ENCODE measurements at regions not wholly inside any gene's neighbourhood (a gene's known extent, or its start where the extent isn't known, plus 50 kb on each side); places are given as distances from the start of the nearest gene placed in this dataset.

DNA sequence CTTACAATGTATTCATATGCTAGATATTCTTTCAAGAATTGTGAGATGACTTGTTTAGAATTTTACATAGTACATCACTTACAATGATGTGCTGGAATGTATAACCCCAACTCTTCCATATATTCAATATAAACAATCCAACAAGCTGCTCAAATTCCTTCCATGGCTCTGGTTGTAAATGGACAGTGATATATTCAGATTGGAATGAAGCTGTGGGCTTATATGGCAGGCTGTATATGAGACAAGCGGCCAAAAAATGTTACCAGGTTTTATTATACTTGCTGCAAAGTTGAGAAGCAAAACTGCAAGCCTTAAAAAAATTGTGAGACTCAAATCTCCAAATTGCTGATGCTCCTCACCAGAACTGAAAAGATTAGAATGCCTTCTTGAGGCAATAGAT lies 83.6 kb upstream of the KLF12 start:
- DNase-seq: no peak

DNA sequence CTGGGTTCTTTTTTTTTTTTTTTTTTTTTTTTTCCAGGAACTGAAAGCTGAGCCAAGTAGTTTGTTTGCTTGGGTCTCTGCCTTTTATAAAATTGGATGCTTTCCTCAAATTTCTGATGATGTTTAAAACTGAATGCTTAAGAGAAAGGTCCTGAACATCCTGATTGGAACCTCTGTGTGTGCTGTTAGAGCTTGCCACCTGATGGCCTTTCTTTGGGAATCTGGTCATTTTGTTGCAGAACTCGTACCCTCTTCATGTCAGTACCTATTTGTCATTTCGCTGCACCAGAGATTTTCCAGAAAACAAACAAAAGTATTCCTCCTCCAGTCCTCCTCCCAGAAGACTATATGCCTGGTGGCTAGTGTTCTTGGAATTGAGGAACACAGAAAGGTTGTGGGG lies 81.2 kb upstream of the KLF12 start:
- no peak for DNase-seq

DNA sequence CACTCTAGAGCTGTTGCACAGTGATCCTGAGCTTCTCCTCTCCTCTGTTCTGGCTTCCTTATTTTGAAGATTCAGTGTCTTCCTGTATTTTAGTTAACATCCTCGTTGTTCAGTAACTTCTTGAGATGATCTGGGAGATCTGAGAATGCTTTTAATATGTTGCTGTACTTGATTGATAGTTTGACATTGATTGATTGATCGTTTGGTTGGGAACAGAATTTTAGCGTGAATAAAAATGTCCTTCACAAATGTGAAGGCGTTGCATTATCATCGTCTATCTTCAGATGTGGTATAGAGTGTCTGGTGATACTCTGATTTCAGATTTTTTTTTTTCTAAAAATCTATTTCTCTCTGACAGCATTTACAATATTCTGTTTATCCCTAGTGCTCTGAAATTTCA lies 80.1 kb upstream of the KLF12 start:
- DNase-seq: no peak

DNA sequence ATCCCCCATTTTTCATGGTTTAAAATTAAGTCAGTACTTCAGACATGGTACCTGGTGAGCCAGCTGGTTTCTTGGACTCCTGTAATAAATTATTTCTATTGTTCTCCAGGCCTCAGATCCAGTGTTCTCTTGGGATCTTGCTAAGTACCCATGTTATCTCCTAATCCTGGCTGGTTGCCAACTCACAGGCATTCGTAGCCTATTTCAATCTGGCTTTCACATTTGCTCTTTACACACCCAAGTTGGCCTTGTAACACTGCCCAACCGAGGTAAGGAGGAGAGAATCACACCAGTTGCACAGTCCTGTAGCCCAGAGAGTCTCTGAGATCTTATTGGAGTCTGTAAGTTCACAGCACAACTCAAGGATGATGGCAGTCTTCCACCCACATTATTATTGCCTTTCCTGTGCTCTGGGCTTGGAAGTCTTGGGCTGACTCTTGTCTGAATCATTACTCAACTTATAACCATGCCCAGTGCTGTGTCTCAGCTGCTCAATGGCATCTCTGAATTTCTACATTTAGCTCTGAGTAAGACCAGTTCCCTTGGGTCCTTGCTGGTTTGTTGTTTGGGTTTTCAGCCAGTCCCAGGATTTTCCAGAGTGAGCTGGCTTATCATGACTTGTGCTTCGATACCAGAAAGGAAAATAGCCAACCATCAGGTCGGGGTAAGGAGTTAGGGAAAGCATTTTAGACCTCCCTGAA lies 76.6 kb upstream of the KLF12 start:
- DNase-seq: no peak

DNA sequence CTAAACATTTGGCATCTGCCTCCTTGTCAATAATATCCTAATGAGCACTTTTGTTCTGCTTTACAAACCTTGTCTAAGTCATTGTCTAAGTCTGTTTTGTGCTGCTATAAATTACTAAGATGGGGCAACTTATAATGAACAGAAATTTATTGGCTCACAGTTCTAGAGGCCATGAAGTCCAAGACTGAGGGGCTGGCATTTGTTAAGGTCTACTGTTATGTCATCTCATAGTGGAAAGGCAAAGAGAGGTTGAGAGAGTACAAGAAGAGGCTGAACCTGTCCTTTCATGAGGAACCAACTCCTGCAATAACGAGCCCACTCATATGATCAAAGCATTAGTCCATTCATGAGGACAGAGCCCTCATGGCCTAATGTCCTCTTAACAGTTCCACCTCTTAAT lies 72.7 kb upstream of the KLF12 start:
- no peak for DNase-seq

DNA sequence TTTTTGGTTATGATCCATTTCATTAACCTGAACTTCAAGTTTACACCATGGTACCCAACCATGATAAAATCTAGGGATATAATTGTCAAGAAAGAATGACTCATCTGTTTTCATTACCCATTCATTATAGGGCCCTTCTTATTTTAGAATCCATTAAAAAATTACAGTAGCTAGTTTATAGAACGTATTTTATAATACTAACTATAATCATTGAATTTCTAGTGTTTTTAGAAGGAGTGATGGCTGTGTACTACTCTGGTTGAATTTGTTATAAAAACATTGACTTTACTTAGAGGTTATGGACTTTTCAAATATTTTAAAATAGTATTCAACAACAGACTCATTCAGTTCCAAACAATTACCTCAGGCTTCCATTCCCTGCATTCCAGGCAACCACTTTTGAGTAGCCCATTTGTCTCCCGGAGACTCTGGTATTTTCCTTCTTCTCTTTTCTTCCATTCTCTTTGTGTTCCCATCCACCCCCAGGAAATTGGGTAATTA lies 71.9 kb upstream of the KLF12 start:
- DNase-seq: no peak

DNA sequence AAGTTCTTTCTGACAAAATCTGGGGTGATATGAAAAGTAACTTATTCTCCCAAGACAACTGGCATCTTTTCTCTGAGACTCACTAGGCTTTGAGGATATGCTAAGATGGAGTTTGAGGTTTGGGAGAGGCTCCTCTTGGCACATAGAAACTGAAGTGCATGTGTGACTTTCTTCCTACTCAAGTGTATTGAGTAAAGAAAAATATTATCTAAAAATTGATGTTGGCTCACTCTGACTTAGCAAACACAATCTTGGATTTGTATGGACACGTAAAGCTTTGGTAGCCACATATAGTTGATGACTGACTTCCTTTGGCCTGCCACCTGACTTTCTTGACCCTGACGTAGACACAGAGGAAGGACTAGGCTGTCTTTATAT lies 71.1 kb upstream of the KLF12 start:
- no peak for DNase-seq

DNA sequence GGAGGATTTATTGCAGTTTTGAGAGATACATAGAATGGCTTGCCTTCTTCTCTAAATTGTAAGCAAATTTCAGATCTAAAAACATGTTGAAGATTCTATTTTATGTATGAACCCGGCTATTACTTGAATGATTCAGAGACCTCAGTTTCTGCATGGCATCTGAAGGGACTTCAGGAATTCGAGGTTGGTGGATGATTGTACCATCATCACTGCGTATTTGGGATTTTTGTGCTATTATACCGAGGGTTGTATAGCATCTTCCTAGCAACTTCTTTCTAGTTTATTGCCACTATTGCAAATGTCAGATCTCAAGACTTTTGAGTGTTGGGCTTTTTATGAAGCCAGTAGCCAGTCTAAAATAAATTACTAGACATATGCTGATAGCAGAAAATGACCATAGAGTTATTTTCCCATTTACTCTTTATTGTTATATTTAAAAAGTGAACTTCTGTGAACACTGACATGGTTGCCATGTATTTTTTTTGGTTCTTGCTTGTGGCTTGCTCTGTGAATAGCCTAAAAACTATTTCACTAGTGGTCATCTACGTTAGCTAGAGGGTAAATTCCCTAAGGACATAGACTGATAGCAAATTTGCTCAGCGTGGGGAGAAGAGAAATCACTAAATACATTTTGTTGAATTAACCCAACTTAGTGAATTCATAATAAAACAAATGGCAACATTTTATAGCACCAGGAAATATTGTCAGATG lies 70.6 kb upstream of the KLF12 start:
- no peak for DNase-seq

DNA sequence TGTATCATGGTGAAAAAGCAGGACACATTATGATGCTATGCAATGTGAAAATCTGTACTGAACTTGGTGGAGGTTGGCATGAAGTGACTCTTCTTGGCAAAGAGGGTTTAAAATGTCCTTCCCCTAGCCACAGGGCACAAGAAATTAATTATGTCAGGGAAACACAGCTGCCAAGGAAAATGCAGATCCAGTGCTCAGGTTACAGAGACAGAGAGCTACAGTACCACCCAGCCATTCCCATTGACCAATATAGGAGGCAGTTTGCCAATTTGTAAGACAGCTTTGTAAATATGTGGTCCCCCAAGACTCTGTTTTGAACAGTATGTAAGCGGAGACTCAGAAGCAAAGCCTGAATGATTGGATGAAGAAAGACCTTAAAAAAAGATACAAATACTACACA lies 69.4 kb upstream of the KLF12 start:
- no peak for DNase-seq

DNA sequence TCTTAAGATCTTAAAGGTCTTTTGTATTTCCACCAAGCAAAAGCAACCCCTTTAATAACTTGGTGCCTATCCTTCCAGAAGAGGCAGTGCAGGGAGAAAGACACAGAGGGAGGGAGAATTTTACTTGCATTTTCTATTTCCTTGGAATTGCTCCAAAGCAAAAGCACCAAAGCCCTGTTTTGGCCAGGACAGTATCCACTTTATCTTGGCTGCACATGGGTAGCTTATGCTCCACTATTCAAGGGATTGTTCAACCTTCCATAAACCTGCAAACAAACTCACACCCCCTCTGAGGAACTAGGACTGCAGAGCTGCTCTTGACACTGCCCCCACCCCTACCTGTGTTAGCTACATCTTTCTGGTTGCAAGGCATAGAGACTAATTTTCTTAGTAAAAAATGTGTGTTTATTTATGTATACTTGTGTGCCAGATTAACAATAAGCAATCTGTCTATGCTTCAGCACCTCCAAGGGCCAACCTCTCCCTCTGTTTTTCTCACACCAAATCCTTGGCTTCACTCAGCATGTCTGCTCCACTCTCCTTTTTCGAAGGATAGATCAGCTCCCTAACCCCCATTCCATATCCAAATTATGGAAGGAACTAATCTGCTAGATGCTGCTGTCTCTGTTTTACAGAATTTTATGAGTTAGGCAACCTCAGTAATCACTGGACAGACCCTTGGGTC lies 68.1 kb upstream of the KLF12 start:
- DNase-seq: no peak

DNA sequence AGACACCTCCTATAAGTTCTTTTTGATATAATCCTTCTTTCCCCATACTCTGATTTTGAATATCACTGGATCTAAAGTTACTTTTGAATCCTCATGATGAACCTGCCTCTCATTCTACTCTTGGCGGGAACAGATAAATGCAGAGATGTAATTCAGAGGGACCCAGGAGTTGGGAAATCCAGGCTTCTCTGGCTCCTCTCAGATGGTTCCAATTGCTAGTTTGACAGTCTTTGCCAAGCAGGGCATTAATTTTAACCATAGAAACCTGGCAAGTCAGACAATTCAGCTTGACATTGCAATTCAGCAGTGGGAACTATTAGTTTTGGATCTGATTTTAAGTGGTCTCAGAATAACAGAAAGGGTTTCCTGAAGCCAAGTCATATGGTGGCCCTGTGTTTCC lies 67.3 kb upstream of the KLF12 start:
- DNase-seq: no peak

DNA sequence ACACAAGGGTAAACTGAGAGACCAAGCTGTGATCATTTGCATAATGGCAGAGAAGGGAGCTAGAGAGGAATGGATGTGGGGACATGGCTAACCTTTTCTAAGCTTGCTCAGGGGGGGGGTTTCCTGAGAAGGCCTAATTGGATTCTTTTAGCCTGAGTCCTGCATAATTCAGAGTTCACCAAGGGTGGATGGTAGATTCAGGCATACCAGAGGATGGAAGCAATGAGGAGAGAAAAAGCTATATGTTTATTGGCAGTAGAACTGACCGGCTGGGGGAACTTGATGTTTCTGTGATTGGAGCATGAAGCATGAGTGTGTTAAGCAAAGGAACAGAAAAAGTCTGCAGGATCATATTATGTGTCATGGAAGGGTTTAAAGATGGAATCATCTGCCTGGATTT lies 65.9 kb upstream of the KLF12 start:
- no peak for DNase-seq

DNA sequence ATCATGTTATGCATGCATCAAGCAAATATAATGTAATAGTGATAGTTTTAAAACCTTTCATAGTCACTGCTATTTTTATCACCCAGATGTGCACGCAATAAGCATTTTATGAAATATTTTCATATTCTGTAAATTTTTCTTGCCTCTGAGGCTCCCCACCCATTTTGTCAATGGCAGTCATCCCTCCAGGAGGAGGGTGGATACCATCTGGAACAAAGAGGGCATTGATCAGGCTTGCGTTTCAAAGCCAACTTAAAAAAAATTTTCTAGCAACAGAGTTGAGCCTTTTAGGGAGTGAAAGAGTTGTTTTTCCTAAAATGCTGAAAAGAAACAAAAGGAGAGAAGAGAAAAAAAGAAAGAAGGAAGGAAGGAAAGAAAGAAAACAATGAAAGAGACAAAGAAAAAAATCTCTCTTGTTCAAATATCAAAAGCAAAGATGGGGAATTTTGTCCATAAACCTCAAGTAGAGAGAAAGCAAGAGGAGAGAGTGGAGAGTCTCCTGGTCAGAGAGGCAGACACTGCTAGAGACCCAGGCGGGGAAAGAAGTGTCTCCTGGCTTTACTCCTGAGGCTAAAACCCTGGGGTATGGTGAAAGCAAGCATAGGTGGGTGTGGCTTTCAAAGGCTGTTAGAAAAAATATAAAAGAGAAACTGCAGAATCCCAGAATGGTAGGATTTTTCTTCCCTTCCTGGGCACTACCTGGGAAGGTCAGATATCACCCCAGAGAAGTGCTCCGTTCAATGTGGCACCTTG lies 63.6 kb upstream of the KLF12 start:
- no peak for DNase-seq

DNA sequence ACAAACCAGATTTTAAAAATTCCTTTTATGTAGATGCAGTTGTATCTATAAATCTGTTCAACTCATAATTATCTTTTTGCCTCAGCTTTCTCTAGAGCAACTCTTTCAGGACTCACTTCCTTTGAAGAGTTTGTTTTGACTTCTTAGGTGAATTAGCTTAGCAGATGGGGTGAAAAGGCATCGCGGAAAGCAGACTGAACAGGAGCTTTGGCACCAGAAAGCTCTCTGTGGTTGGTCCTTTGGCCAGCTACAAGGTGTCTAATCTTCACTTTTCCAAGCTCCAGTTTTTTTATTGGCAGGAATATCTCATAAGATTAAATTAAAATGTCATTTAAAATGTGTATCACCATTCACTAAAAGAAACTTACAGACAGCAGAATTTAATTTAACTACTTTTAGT lies 60.6 kb upstream of the KLF12 start:
- DNase-seq: no peak

DNA sequence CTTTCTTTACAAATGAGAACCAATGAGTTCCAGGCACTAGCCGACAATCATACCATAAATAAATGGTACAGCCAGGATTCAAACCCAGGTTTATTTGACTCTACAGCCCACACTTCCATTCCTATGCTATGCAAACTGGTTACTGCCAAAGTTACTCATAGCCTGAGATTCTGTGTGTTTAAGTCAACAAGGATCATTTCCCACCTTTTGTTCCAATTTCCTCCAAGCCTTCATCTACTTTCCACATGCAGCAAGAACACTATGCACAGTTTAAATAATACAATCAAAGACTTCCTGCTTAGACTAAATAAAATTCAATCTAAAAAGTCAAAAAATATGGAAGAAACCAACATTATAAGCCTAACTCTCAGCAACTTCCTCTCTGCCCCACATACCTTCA lies 59.2 kb upstream of the KLF12 start:
- DNase-seq: no peak

DNA sequence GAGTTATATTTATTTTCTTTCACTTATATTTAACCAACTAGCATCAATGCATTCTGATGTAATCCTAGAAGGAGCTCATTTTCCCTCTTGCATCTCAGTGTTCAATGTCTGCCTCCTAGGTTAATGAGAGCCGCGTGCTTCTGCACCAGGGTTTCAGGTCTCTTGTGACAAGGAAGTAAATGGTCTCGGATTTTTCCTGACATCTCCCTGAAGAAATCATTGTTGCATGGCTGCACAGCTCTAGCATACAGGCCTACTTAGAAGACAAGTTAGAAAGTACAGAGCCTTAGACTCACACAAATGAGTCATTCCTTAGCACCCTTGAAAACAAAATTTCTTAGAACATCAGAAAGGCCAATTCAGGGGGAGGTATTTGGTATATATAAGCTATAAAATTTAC lies 57.2 kb upstream of the KLF12 start:
- no peak for DNase-seq

DNA sequence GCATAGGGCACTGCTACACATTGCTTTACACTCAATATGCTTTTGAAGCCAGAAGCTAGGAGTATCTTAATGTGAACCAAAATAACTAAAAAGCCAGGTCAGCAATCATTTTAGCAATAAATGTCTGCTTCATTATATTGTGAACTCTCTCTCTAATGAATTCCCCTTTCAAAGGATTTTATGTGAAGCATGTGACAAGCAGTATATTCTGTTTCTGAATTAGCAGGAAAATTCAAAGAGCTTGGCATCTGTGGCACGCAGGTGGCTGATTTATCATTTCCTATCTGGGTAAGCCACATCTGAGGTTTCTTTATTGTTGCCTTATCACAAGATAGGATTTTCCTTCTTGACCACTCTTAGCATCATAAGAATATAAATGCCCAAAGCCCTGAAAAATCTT lies 56.8 kb upstream of the KLF12 start:
- DNase-seq: no peak

DNA sequence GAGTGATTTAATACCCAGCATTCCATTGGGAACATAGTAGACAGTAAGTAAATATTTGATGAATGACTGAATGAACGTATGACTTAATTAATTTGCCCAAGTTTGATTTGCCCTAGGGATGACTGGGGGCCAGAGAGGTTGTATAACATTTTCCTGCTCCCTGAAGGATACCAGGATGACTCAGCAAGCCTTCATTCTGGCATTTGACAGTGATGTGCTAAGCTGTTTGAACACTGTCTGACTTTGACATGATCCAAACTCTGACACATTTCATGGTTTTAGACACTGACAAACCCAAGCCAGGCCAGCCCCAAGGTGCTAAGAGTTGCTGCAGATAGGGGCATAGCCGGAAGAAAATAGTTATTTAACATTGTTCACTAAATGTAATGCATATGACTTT lies 53.4 kb upstream of the KLF12 start:
- DNase-seq: no peak

DNA sequence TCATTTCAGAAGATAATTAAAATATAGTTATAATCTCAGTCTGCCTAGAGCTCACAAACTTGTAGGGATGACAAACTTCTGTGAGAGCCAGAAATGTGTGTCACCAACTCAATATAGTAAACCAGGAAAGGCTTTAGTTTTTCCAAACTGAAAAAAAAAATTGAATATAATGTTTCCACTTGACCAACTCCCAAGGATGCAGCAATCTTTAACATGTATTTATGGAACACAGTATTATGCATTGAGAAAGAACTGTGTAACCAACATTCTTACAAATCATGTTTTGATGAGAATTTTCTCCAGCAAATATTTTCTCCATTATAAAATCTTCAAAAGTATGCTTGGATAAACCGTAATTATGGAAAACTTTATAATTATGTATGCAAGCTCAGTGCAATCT lies 50.1 kb upstream of the KLF12 start:
- DNase-seq: no peak
